ENCODE measurements at regions not wholly inside any gene's neighbourhood (a gene's known extent, or its start where the extent isn't known, plus 50 kb on each side); places are given as distances from the start of the nearest gene placed in this dataset.

GRCh38 chr12:114134922-114135321 lies 168.8 kb upstream of the RBM19 start:
- TF ChIP-seq CTCF (IDR thresholded peaks at IDR 0.05 in 2 of 3, conservative IDR thresholded peaks at IDR 0.05 in 1 of 3; ENCODE audit: control insufficient read depth in 2 of 3, extremely low read depth in 1 of 3, insufficient read depth in 1 of 3, low read depth in 3 of 3, low read length in 3 of 3) (no peak), CEBPB (IDR thresholded peaks at IDR 0.05; ENCODE audit: borderline replicate concordance in 1 of 2, low read depth in 2 of 2, low read length in 2 of 2) (no peak), SIX5 (IDR thresholded peaks at IDR 0.05; ENCODE audit: low read depth, low read length, severe bottlenecking) (no peak), NR2C2 (IDR thresholded peaks at IDR 0.05; ENCODE audit: borderline replicate concordance, control insufficient read depth, insufficient read length, low read depth) (no peak), SP1 (IDR thresholded peaks at IDR 0.05; ENCODE audit: low read depth, low read length) (no peak), CREB1 (IDR thresholded peaks at IDR 0.05; ENCODE audit: low read depth) (no peak), IKZF1 (conservative IDR thresholded peaks at IDR 0.05) (no peak), YY1 (IDR thresholded peaks at IDR 0.05; ENCODE audit: low read depth, low read length) (no peak)

Data from GM12878 (cell line).